HEK293 (cell line): ENCODE measurements at regions not wholly inside any gene's neighbourhood (a gene's known extent, or its start where the extent isn't known, plus 50 kb on each side); places are given as distances from the start of the nearest gene placed in this dataset.
"Not testable (repeated sequence)": the region's sequence is repeated elsewhere in the genome, so short reads cannot be mapped to it uniquely, and the experiment has no call there.

ENCODE experiments used
- CTCF ChIA-PET: fragments of 350-600 bp; formaldehyde crosslinking; extraction: SDS; loops from one replicate; lab custom pipeline; 2021; ENCODE audit warnings: antibody characterized with exemption; lab: Yijun Ruan, JAX
- POLR2A ChIA-PET: fragments of 300-600 bp; formaldehyde crosslinking; extraction: SDS; loops from one replicate; lab custom pipeline; 2020; ENCODE audit warnings: antibody characterized with exemption, inconsistent platforms; lab: Yijun Ruan, JAX
- H3K27ac ChIP-seq: fragments of 200-500 bp; sonication (Bioruptor generic); 2 replicates; pipeline ENCODE4 v1.5.1; 2014; ENCODE audit warnings: low read depth, low read length, control low read depth, inconsistent platforms; ENCODE audit errors: extremely low read depth
- H3K36me3 ChIP-seq, 2 experiments: fragments of 200-500 bp in 1 of 2; sonication (Bioruptor generic) in 1 of 2; 1 replicate in 1 of 2; 2 replicates in 1 of 2; pipeline ENCODE4 v1.5.1; 2014 to 2017; ENCODE audit warnings: inconsistent platforms in 2 of 2, low read length in 2 of 2; ENCODE audit not compliant: control insufficient read depth in 2 of 2, insufficient read depth in 1 of 2
- H3K4me1 ChIP-seq: fragments of 200-500 bp; sonication (Bioruptor generic); 2 replicates; pipeline ENCODE4 v1.5.1; 2014; ENCODE audit warnings: mild to moderate bottlenecking, low read length, inconsistent platforms; ENCODE audit not compliant: control insufficient read depth, insufficient read depth
- H3K4me3 ChIP-seq: 2 replicates; pipeline ENCODE4 v1.5.1; 2011; ENCODE audit warnings: low read depth, mild to moderate bottlenecking, control low read depth, low read length, moderate library complexity
- H3K9me3 ChIP-seq: fragments of 200-500 bp; sonication (Bioruptor generic); 2 replicates; pipeline ENCODE4 v1.5.1; 2014; ENCODE audit warnings: low read depth, low read length, inconsistent platforms; ENCODE audit not compliant: control insufficient read depth, insufficient read depth
- FEZF1 ChIP-seq: fragments of 450-650 bp; formaldehyde crosslinking; IDR thresholded peaks from 2 replicates; pipeline ENCODE4 v1.5.1; 2016; ENCODE audit warnings: missing biosample characterization, missing genetic modification characterization
- HOXA7 ChIP-seq: sonication (generic); formaldehyde crosslinking; IDR thresholded peaks from 2 replicates; pipeline ENCODE4 v1.8.1; 2022; ENCODE audit warnings: missing genetic modification reagents, borderline replicate concordance
- ZBTB17 ChIP-seq: fragments of 450-650 bp; formaldehyde crosslinking; IDR thresholded peaks from 2 replicates; pipeline ENCODE4 v1.5.1; 2016; ENCODE audit warnings: missing biosample characterization, missing genetic modification characterization
- ZBTB7A ChIP-seq: fragments of 450-650 bp; formaldehyde crosslinking; IDR thresholded peaks from 2 replicates; pipeline ENCODE4 v1.5.1; 2016; ENCODE audit warnings: low read depth, missing biosample characterization, missing genetic modification characterization
- ZNF114 ChIP-seq: fragments of 450-650 bp; formaldehyde crosslinking; IDR thresholded peaks from 2 replicates; pipeline ENCODE4 v1.5.0; 2017; ENCODE audit warnings: missing biosample characterization, missing genetic modification characterization
- ZNF138 ChIP-seq: fragments of 450-650 bp; formaldehyde crosslinking; IDR thresholded peaks from 2 replicates; pipeline ENCODE4 v1.5.1; 2016; ENCODE audit warnings: missing biosample characterization, missing genetic modification characterization, borderline replicate concordance
- ZNF211 ChIP-seq: fragments of 450-650 bp; formaldehyde crosslinking; IDR thresholded peaks from 2 replicates; pipeline ENCODE4 v1.5.1; 2016; ENCODE audit warnings: low read depth, missing biosample characterization, missing genetic modification characterization
- ZNF274 ChIP-seq, 2 experiments: fragments of 200-500 bp in 1 of 2; fragments of 450-650 bp in 1 of 2; sonication (Bioruptor generic) in 1 of 2; formaldehyde crosslinking in 1 of 2; IDR thresholded peaks; 2 replicates each; pipeline versions ENCODE4 v1.5.1 to v1.6.1; 2014 to 2016; ENCODE audit warnings: borderline replicate concordance in 1 of 2, inconsistent platforms in 1 of 2, low read length in 1 of 2, missing biosample characterization in 1 of 2, missing genetic modification characterization in 1 of 2
- ZNF404 ChIP-seq: fragments of 450-650 bp; formaldehyde crosslinking; IDR thresholded peaks from 2 replicates; pipeline ENCODE4 v1.5.1; 2017; ENCODE audit warnings: missing biosample characterization, missing genetic modification characterization
- ZNF423 ChIP-seq: fragments of 450-650 bp; formaldehyde crosslinking; IDR thresholded peaks from 2 replicates; pipeline ENCODE4 v1.5.1; 2016; ENCODE audit warnings: missing biosample characterization, missing genetic modification characterization
- ZNF48 ChIP-seq: fragments of 450-650 bp; formaldehyde crosslinking; IDR thresholded peaks from 2 replicates; pipeline ENCODE4 v1.5.1; 2016; ENCODE audit warnings: missing biosample characterization, missing genetic modification characterization
- ZNF76 ChIP-seq: fragments of 450-650 bp; formaldehyde crosslinking; IDR thresholded peaks from 2 replicates; pipeline ENCODE4; 2016; ENCODE audit warnings: low read depth, missing biosample characterization, missing genetic modification characterization, borderline replicate concordance
- TF ChIP-seq, protein P1 (sequence below): fragments of 450-650 bp; formaldehyde crosslinking; IDR thresholded peaks from 2 replicates; pipeline ENCODE4 v1.5.1; 2017; ENCODE audit warnings: missing biosample characterization, missing genetic modification characterization
- TF ChIP-seq, protein P2 (sequence below): fragments of 450-650 bp; formaldehyde crosslinking; IDR thresholded peaks from 2 replicates; pipeline ENCODE4 v1.5.1; 2016; ENCODE audit warnings: missing biosample characterization, missing genetic modification characterization
- TF ChIP-seq, protein P3 (sequence below): fragments of 450-650 bp; formaldehyde crosslinking; IDR thresholded peaks from 2 replicates; pipeline ENCODE4 v1.5.1; 2017; ENCODE audit warnings: missing biosample characterization, mild to moderate bottlenecking, missing genetic modification characterization, moderate library complexity
- TF ChIP-seq, protein P4 (sequence below): fragments of 450-650 bp; formaldehyde crosslinking; IDR thresholded peaks from 2 replicates; pipeline ENCODE4 v1.5.1; 2016; ENCODE audit warnings: missing biosample characterization, missing genetic modification characterization

DNA sequence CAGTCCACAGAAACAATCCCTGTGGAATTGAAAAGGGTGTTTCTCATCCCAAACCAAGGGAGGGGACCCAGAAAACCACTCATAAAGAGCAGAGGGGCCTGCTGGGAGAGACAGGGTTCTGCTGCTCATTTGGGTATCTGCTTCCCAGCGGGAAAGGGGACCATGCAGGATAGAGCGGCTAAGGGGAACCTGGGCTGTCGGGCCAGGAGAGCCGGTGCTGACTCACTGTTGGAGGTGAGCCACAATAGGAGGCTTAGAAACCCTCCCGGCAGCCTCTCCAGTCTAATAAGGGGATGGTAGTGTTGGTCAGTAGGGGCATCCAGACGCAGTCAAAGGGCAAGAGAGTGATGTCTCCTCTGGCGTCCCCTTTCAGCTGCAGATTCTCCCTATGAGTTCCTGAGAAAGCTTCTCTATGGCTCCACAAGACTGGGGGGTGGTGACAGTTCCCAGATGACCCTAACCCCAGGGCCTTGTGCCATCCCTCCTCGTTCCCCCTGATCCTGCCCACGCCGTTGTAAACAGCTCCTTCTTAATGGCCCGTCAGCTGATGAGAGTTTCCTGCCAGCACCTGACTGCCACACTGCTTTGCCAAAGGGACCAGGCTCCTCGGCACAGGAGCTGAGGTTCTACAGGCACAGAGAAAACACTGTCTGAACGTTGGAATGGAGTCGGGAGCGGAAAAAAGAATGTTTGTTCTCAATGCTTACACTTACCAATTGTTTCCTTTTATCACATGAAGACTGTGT is 646.1 kb upstream of the DEFB115 start:
- Histone ChIP-seq H3K27ac (no peak overlapping the region), H3K36me3 (no peaks in the 10 kb centered on the region)
- TF ChIP-seq, protein P1, sequence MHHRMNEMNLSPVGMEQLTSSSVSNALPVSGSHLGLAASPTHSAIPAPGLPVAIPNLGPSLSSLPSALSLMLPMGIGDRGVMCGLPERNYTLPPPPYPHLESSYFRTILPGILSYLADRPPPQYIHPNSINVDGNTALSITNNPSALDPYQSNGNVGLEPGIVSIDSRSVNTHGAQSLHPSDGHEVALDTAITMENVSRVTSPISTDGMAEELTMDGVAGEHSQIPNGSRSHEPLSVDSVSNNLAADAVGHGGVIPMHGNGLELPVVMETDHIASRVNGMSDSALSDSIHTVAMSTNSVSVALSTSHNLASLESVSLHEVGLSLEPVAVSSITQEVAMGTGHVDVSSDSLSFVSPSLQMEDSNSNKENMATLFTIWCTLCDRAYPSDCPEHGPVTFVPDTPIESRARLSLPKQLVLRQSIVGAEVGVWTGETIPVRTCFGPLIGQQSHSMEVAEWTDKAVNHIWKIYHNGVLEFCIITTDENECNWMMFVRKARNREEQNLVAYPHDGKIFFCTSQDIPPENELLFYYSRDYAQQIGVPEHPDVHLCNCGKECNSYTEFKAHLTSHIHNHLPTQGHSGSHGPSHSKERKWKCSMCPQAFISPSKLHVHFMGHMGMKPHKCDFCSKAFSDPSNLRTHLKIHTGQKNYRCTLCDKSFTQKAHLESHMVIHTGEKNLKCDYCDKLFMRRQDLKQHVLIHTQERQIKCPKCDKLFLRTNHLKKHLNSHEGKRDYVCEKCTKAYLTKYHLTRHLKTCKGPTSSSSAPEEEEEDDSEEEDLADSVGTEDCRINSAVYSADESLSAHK, result no peak
- no peak for TF ChIP-seq HOXA7 (CRISPR knock-in tag)
- no peak for TF ChIP-seq ZBTB7A (tag by site-specific recombination)
- no peak for TF ChIP-seq FEZF1 (tag by site-specific recombination)
- TF ChIP-seq ZNF274 (IDR thresholded peaks at IDR 0.05; ENCODE audit: low read length), result no peak
- no peak for TF ChIP-seq ZNF274 (tag by site-specific recombination; IDR thresholded peaks at IDR 0.05; ENCODE audit: borderline replicate concordance)
- no peak for TF ChIP-seq ZNF114 (tag by site-specific recombination)
- TF ChIP-seq ZNF423 (tag by site-specific recombination), result no peak
- TF ChIP-seq ZBTB17 (tag by site-specific recombination), result no peak
- no peak for TF ChIP-seq ZNF48 (tag by site-specific recombination)
- TF ChIP-seq ZNF404 (tag by site-specific recombination), result no peak
- TF ChIP-seq, protein P2, sequence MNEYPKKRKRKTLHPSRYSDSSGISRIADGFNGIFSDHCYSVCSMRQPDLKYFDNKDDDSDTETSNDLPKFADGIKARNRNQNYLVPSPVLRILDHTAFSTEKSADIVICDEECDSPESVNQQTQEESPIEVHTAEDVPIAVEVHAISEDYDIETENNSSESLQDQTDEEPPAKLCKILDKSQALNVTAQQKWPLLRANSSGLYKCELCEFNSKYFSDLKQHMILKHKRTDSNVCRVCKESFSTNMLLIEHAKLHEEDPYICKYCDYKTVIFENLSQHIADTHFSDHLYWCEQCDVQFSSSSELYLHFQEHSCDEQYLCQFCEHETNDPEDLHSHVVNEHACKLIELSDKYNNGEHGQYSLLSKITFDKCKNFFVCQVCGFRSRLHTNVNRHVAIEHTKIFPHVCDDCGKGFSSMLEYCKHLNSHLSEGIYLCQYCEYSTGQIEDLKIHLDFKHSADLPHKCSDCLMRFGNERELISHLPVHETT (tag by site-specific recombination), result no peak
- TF ChIP-seq ZNF138 (tag by site-specific recombination), result no peak
- no peak for TF ChIP-seq ZNF76
- TF ChIP-seq, protein P3, sequence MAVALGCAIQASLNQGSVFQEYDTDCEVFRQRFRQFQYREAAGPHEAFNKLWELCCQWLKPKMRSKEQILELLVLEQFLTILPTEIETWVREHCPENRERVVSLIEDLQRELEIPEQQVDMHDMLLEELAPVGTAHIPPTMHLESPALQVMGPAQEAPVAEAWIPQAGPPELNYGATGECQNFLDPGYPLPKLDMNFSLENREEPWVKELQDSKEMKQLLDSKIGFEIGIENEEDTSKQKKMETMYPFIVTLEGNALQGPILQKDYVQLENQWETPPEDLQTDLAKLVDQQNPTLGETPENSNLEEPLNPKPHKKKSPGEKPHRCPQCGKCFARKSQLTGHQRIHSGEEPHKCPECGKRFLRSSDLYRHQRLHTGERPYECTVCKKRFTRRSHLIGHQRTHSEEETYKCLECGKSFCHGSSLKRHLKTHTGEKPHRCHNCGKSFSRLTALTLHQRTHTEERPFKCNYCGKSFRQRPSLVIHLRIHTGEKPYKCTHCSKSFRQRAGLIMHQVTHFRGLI (tag by site-specific recombination), result no peak
- no peak for TF ChIP-seq ZNF211 (tag by site-specific recombination)
- TF ChIP-seq, all 188 proteins: peak for 0
- CTCF ChIA-PET, result interaction anchor here (0.6 kb wide), 1 partner anchor 801 kb away, joined by 5 read pairs; no protein-coding TSS in a partner anchor
- Histone ChIP-seq H3K9me3 (no peaks in the 10 kb centered on the region), H3K4me3 (no peak overlapping the region), H3K4me1 (no peaks in the 10 kb centered on the region)
- POLR2A ChIA-PET, result no interaction called here

DNA sequence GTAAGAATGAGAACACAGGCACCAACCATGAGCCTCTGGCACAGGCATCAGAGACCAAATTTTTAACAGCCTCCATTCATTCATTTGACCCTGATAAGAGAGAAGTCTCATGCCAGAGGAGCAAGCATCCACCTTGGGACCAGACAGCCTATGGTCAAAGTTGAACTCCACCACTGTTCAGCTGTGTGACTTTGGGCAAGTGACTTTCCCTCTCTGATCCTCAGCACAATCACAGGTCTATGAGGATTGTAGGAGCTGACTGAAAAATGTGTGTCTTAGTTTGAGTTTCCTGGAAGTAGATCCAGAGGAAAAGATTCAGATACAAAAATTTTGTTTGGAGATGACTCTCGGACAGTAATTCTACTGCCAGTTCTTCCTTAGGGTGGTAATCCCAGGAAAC is 645.1 kb upstream of the DEFB115 start:
- POLR2A ChIA-PET, result no interaction called here
- Histone ChIP-seq H3K9me3 (no peaks in the 10 kb centered on the region), H3K4me1 (no peaks in the 10 kb centered on the region), H3K36me3 (no peaks in the 10 kb centered on the region), H3K27ac (no peak overlapping the region), H3K4me3 (no peak overlapping the region)
- TF ChIP-seq, protein P4, sequence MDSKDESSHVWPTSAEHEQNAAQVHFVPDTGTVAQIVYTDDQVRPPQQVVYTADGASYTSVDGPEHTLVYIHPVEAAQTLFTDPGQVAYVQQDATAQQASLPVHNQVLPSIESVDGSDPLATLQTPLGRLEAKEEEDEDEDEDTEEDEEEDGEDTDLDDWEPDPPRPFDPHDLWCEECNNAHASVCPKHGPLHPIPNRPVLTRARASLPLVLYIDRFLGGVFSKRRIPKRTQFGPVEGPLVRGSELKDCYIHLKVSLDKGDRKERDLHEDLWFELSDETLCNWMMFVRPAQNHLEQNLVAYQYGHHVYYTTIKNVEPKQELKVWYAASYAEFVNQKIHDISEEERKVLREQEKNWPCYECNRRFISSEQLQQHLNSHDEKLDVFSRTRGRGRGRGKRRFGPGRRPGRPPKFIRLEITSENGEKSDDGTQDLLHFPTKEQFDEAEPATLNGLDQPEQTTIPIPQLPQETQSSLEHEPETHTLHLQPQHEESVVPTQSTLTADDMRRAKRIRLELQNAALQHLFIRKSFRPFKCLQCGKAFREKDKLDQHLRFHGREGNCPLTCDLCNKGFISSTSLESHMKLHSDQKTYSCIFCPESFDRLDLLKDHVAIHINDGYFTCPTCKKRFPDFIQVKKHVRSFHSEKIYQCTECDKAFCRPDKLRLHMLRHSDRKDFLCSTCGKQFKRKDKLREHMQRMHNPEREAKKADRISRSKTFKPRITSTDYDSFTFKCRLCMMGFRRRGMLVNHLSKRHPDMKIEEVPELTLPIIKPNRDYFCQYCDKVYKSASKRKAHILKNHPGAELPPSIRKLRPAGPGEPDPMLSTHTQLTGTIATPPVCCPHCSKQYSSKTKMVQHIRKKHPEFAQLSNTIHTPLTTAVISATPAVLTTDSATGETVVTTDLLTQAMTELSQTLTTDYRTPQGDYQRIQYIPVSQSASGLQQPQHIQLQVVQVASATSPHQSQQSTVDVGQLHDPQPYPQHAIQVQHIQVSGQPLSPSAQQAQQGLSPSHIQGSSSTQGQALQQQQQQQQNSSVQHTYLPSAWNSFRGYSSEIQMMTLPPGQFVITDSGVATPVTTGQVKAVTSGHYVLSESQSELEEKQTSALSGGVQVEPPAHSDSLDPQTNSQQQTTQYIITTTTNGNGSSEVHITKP (tag by site-specific recombination), result no peak
- CTCF ChIA-PET, result interaction anchor here (0.6 kb wide), 1 partner anchor 802 kb away, joined by 5 read pairs; no protein-coding TSS in a partner anchor

DNA sequence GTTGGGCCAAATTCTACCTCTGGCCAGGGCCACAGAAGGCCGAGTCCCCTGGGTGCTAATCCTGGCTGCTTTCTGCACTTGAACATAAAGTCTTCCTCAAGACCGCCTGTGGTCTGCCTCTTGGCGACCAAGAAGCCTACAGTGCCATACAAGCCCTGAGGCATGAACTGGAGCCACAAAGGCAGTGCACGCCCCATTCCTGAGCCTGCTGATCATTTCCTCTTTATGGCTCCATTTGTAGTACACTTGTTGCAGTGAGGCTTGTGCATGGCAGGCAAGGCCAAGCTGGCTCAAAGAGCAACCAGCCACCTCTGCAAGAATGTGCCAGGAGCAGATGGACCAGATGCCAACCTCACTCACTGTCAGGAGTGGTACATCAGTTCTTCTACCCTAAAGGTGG is 636.1 kb upstream of the DEFB115 start:
- POLR2A ChIA-PET, H3K36me3 ChIP-seq, H3K4me3 ChIP-seq, H3K9me3 ChIP-seq, H3K4me1 ChIP-seq, CTCF ChIA-PET, H3K27ac ChIP-seq: not testable (repeated sequence)
